Activated CD8-positive, alpha-beta memory T cell treated with anti-CD3 and anti-CD28 coated beads for 36 hours (primary cell): ENCODE measurements at regions not wholly inside any gene's neighbourhood (a gene's known extent, or its start where the extent isn't known, plus 50 kb on each side); places are given as distances from the start of the nearest gene placed in this dataset.
"Not testable (repeated sequence)": the region's sequence is repeated elsewhere in the genome, so short reads cannot be mapped to it uniquely, and the experiment has no call there.

Experiments
- CTCF ChIA-PET: fragments of 350-600 bp; sonication (Branson Sonifier 250); formaldehyde crosslinking; loops from one replicate; lab custom pipeline; 2021; ENCODE audit warnings: antibody characterized with exemption; lab: Charles Lee
- POLR2A ChIA-PET: fragments of 350-600 bp; sonication (Branson Sonifier 250); formaldehyde crosslinking; loops from one replicate; lab custom pipeline; 2021; ENCODE audit warnings: antibody characterized with exemption; lab: Charles Lee

DNA sequence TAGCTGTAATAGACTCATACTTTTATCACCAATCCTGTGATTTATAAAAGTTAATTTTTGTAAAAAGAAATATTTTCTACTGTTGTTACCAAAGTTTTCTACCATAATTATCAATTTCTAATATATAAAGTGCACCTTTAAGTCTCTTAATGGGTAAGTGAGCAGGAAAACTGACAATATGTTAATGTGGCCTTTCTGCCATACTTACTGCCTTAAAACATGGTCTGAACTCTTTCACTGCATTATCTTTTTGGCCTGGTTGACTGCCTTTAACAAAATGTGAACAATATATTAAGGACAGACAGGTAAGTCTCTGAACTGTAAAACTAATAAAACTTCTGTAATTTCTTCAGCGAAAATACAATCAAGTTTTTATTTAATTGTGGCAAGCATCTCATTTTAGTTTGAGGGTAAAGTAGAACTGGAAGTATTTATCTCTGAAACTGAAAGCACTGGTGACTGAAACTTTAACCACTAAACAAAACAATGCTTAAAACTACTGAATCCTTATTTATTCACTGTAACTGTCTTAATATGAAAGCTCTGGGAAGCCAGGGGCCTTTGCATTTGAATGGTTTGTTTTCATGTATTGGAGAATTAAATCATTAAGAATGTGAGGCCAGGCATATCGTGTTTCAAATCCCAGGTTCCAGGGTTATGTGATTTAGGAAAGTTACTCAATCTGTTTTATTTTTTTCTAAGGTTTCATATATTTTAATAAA is 948.8 kb upstream of the POT1 start:
- POLR2A ChIA-PET = no interaction called here
- CTCF ChIA-PET = no interaction called here

DNA sequence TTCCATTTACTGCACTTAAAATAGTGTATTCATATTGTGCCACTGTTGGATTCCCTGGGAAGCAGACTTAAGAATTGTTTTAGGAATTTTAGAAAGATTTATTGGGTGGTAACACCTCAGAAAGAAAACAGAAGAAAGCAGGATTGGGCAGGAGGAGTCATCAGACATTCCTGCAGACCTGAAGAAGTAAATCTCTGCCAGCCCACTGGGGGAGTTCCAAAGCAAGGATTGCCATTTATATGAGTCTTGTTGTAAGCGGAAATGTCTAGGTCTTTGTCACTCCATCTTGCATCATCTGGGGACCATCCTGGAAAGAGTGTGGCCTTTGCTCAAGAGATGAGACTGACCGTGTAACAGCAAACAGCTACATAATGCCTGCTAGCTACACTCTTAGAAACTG is 947.6 kb upstream of the POT1 start:
- ChIA-PET CTCF (interaction anchor here (0.5 kb wide), 1 partner anchor 26 kb away, joined by 3 read pairs; no protein-coding TSS in a partner anchor), POLR2A (no interaction called here)

DNA sequence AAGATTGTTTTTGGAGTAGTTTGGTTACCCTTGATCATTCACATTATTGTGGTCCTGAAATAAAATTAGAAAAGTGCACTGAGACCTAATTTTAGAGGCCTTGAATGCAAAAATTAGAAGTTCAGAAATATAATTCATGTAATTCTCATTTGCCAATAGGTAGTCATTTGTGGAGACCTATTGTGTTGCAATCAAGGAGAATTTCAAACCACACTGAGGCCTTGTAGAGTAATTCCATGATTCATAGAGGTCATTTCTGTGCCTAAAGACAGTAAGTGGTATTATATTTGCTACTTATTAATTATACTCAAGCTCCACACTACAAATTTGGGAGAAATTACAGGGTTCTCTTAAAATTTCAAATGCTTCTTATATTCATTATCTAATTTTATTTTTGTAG is 946.8 kb upstream of the POT1 start:
- POLR2A ChIA-PET = no interaction called here
- CTCF ChIA-PET = no interaction called here

DNA sequence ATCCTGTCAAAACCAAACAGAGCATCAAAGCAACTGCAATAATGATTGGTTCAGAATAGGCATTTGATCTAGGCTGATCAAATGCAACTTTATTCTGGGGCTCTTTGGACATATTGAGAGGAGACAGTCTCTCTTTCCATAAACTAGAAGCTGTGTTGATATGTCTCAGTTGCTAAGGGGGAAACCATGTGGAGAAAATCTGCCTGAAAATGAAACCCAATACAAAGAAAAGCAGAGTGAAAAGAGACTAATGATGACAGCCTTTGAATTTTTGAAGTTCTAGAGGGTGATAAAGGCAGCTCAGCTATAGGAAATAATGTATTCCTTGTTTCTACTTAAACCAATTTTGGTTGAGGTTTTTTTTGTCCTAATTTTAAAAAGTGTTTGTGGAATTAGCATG is 941.8 kb upstream of the POT1 start:
- POLR2A ChIA-PET = no interaction called here

DNA sequence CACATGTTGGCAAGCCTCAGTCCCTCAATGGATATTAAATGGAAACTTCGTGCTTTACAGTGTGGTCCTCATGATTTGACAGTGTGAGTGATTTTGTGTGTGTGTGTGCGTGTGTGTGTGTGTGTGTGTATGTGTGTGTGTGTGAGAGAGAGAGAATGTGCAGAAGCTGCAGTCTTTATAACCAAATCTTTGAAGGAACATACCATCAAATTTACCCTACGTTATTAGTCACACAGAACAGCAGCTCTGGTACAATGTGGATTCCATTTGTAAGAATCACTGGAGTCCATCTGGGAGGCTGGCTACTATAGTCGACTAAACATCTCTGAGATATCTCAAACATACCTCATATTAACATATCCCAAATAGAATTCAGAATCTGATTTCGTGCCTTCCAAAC is 928.0 kb upstream of the POT1 start:
- ChIA-PET CTCF (no interaction called here), POLR2A (no interaction called here)

More for the DNA sequence above, 941.8 kb upstream of the POT1 start:
- CTCF ChIA-PET = no interaction called here

DNA sequence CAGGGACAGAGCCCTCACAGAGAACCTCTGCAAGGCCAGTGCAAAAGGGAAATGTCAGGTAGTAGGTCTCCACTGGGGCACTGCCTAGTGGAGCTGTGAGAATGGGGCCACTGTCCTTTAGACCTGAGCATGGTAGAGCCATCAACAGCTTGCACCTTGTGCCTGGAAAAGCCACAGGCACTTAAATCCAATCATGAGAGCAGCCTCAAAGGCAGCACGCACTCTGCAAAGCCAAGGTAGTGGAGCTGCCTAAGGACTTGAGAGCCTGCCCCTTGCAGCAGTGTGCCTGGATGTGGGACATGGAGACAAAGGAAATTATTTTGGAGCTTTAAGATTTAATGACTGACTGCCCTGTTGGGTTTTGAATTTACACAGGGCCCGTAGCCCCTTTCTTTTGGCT is 918.5 kb upstream of the POT1 start:
- ChIA-PET CTCF (no interaction called here), POLR2A (no interaction called here)

DNA sequence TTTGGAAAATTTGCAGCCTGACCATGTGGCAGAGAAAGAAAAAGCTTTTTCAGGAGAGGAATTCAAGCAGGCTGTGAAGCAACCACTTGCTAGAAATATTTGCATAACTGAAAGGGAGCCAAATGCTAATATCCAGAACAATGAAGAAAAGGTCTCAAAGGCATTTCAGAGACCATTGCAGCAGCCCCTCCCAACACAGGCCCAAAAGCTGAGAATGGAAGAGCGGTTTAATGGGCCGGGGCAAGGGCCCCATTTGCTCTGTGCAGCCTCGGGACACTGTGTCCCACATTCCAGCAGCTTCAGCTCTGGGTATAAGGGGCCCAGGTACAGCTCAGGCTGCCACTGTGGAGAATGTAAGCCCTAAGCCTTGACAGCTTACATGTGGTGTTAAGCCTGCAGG is 918.1 kb upstream of the POT1 start:
- ChIA-PET POLR2A (no interaction called here), CTCF (no interaction called here)

DNA sequence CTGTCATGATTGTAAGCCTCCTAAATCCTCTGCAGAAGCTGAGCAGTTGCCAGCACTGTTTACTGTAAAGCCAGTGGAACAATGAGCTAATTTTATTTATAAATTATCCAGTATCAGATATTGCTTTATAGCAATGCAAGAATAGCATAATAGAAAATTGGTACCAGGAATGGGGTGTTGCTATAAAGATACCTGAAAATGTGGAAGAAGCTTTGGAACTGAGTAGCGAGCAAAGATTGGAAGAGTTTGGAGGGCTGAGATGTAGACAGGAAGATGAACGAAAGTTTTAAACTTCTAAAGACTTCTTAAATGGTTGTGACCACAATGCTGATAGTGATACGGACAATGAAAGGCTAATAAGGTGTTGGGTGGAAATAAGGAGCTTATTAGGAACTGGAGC is 917.4 kb upstream of the POT1 start:
- ChIA-PET POLR2A (no interaction called here), CTCF (no interaction called here)

DNA sequence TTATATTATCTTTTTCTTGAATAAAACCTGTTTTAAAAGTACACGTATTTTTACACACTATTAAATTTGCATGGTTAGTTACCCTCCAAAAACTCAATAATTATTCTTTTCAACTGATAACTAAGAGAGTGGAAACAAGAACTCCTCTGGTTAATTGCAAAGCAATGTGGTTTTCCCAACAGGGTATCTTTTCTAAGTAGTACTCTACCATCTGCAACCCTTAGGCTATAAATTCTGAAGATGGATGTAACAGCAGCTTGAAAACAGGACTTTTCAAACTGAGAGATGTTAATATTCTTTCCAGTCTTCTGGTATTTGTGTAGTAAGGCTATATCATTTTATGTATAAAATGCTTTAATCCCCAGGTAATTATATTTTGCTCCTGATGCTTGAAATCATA is 916.1 kb upstream of the POT1 start:
- POLR2A ChIA-PET = no interaction called here
- CTCF ChIA-PET = no interaction called here

DNA sequence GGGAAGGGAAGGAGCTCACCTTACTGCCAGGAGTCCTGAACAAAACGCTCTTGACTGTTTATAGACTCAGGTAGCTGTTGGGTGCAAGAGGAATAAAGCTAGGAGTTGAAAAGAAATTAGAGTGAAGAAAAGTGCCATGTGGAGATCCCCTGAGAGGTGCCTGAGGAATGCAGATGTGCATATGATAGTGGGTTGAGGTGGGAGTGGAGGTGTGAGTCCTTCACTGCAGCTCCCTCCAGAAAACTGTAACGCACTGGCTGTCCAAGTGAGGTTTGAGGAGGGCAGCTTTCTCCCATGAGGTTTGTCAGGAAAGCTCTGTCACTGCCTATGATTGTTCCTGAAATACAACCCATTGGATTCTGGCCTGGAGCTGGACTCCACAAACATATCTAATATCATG is 904.8 kb upstream of the POT1 start:
- CTCF ChIA-PET = no interaction called here
- POLR2A ChIA-PET = interaction anchor here (0.6 kb wide), 1 partner anchor 29 kb away, joined by 3 read pairs; no protein-coding TSS in a partner anchor

DNA sequence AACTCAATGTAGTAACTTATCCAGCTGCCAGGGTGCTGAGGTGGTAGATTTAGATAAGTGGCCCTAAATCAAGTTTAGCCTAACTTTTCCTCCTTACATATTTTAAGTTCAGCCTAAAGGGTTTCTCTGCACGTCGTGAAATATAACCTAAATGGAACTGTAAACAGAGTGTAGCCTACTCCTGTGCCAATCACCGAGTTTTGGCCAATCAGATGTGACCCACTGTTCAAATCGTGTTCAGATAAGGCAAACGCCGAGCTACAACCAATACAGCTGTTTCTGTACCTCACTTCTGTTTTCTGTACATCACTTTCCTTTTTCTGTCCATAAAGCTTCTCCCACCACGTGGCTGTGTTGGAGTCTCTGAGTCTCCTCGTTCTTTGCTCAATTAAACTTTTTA is 904.2 kb upstream of the POT1 start:
- CTCF ChIA-PET = no interaction called here
- POLR2A ChIA-PET = interaction anchor here (0.6 kb wide), 1 partner anchor 29 kb away, joined by 3 read pairs; no protein-coding TSS in a partner anchor

DNA sequence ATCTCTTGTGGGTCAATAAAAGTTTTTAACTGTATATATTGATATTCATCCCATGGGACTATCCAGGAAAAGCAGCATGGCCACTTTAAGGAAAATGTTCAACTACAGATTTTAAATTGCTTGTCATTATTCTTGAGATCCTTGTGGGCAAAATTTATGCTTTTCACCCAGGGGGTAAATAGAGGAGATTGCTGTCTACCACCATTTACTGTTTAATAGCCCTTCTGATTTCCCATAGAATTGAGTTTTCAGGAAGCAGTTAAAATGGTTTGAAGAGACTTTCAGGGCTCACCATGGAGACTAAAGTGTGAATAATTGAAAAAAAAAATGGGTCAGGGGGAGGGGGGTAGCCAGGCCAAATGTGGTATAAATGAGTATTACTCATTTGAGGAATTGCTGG is 901.1 kb upstream of the POT1 start:
- ChIA-PET POLR2A (no interaction called here), CTCF (no interaction called here)

DNA sequence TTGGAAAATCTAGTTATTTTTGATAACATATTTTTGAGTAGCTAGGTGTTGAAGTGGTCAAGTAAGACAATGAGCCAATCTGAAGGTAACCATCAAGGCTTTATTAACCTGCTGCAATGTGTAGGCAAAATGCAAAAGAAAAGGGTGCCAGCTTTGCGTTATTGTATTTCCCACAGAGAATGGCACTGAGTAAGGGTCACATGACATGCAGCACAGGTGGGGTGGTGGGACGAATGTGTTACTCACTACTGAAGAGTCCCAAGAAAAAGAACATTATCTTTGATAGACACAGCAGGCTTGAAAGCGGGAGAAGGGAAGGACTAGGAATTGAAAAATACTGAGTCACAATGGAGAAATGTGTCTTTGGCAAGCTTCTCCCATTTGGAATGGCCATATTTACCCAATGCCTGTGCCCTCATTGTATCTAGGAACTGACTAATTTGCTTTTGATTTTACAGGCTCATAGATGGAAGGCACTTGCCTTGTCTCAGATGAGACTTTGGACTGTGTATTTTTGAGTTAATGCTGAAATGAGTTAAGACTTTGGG is 898.6 kb upstream of the POT1 start:
- ChIA-PET POLR2A (no interaction called here), CTCF (no interaction called here)

DNA sequence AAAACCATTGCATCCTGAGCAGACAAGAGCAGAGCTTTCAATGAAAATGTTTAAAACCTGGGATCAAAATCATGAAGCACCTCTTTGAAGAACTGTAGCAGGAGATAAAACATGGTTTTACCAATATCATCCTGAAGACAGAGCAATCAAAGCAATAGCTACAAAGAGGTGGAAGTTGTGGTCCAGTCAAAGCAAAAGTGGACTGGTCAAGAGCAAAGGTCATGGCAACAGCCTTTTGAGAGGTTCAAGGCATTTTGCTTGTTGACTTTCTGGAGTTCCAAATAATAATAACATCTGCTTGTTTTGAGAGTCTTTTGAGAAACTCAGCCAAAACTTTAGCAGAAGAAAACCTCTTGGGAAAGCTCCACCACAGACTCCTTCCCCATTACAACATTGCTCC is 893.9 kb upstream of the POT1 start:
- ChIA-PET POLR2A (no interaction called here), CTCF (no interaction called here)

DNA sequence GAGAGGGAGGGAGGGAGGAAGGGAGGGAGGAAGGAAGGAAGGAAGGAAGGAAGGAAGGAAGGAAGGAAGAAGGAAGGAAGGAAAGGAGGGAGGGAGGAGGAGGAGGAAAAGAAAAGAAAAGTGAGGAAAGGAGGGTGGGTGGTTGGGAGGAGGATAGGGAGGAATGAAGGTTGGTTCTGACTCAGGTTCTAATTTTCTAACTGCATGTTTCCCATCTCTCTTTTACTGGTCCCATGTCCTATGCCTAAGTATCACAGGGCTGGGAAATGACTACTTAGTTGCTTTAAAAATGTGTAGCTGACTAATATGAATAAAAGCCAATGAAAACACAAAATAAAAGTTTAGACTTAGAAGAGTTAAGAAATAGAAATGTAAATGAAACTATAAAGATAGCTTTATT is 890.9 kb upstream of the POT1 start:
- POLR2A ChIA-PET = no interaction called here
- CTCF ChIA-PET = no interaction called here

DNA sequence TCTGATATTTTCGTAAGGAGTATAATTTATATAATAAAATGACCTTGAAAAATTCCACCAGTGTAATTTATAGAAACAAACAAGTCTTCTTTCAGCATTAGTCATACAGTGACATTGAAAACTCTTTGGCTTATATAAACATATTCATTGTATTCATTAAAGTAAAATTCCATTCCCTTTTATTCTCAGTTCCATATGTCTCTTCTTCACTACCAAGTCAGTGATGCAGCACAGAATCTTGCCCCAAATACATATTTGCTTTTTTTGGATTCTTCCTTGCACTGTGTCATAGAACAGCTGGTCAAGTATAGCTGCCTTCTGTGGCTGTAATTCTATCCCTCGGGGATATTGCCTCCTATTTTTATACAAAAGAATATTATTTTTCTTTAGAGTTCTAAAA is 884.5 kb upstream of the POT1 start:
- ChIA-PET CTCF (no interaction called here), POLR2A (no interaction called here)

DNA sequence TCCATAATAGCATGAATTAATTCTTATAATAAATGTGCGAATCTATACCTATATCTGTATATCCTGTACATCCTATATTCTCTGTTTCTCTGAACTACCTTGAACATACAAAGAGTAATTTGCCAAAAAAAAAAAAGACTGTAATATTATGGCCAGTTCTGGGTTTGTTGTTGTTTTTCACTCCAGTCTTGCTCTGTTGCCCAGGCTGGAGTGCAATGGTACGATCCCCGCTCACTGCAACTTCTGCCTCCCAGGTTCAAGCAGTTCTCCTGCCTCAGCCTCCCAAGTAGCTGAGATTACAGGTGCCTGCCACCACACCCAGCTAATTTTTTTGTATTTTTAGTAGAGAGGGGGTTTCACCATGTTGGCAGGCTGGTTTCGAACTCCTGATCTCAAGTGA is 876.9 kb upstream of the POT1 start:
- CTCF ChIA-PET, POLR2A ChIA-PET: not testable (repeated sequence)

DNA sequence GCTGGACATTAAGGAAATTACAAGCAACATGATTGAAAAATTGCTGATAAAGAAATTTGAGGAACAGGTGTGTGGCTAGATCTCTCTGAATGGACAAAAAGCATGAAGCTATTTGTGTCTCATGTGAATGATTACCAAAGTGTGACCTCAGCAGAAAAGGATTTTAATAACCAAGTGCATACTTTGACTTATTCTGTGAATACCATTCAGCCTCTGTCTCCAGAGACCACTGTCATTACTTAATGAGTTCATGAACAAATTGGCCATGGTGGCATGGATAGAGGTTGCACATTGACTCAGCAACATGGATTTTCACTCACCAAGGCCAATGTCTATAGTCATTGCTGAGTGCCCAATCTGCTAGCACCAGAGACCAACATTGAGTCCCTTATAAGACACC is 874.6 kb upstream of the POT1 start:
- POLR2A ChIA-PET = no interaction called here
- CTCF ChIA-PET = no interaction called here

DNA sequence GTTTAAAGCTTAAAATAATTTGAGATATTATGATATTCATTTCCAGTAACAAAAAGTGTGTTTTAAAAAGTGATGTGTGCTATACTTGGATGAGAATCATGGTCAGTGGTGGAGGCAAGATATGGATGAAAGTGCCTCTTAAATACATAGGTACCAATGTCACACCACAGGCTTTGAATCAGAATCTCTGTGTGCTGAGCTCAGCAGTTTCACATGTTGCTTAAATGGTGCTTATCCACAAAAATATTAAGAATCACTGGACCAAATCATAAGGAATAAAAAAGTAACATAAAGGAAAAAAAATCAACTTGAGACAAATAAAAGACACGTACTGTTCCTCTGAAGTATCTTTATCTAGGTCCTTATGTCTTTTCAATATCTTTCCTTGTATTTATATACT is 850.5 kb upstream of the POT1 start:
- CTCF ChIA-PET = no interaction called here
- POLR2A ChIA-PET = no interaction called here

DNA sequence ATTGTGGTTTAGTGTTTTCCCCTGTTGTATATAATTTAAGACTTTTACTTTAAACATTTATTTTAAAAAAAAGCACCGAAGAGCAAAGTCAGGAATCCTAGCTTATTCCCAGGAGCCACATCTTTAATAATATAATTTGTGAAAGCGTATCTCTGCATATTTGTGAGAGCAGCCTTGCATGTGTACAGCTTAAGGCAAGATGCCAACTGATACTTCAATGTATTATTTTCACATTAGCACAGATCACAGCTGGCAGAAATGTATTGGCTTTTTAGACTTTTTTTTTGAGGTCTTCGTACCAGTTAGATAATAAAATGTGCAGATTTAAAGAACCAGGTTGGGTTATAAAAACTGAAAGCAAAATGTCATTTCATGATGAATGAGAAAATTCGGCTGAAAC is 845.7 kb upstream of the POT1 start:
- ChIA-PET POLR2A (no interaction called here), CTCF (no interaction called here)

DNA sequence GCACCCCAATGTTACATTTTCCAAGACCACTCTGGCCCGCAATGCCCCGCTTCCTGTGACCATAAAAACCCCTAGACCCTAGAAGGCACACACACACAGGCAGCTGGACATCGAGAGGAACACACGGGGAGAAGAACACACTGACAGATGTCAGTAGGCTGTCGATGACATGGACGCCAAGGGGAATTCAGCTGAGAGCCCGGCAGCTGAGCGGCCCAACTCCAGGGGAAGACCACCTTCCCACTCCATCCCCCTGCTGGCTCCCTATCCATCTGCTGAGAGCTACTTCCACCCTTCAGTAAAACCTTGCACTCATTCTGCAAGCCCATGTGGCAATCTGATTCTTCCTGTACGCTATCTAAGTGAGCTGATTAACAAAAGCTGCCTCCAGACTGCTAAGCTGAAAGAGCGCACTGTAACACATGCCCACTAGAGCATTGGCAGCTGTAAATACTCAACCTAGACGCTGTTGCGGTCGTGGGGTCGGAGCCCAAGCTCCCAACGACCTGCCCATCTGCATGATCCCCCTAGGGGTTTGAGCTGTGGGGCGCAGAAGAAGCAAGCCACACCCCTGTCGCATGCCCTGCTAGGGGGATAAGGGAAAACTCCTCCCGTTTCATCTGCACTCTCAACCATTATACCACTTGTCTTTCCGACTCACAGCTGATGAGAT is 843.6 kb upstream of the POT1 start:
- ChIA-PET POLR2A (no interaction called here), CTCF (no interaction called here)
